C4-2B (cell line): ENCODE measurements at regions not wholly inside any gene's neighbourhood (a gene's known extent, or its start where the extent isn't known, plus 50 kb on each side); places are given as distances from the start of the nearest gene placed in this dataset.
"Not testable (repeated sequence)": the region's sequence is repeated elsewhere in the genome, so short reads cannot be mapped to it uniquely, and the experiment has no call there.

Experiments
- H3K27ac ChIP-seq: fragments of 450-650 bp; 2 replicates; pipeline ENCODE4 v1.5.1; 2017
- ZFX ChIP-seq: fragments of 450-650 bp; IDR thresholded peaks from 2 replicates; pipeline ENCODE4 v1.6.1; 2017
- TF ChIP-seq, protein P1 (sequence below): fragments of 450-650 bp; conservative IDR thresholded peaks from 2 replicates; pipeline ENCODE4 v1.5.1; 2017; ENCODE audit warnings: mild to moderate bottlenecking

DNA sequence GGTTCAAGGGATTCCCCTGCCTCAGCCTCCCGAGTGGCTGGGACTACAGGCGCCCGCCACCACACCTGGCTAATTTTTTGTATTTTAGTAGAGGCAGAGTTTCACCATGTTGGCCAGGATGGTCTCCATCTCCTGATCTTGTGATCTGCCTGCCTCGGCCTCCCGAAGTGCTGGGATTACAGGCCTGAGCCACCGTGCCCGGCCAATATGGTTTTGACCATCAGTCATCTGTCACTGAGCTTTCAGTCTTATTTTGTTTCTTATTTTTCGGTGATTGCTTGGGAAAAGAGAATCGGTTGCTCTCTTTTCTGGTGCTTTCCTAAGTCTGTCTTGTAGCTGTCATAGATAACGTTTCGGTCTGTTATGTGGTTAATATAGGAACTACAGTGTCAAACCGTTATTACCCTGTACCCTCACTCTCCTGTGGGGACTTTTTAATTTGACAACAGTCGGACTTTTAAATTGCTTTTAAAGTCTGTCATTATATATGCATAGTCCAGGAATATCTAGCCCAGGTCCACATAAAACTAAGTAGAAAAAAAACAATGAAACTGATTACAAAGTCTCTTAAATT is 453.4 kb downstream of the KCNJ18 start:
- TF ChIP-seq ZFX: no peak
- TF ChIP-seq, protein P1, sequence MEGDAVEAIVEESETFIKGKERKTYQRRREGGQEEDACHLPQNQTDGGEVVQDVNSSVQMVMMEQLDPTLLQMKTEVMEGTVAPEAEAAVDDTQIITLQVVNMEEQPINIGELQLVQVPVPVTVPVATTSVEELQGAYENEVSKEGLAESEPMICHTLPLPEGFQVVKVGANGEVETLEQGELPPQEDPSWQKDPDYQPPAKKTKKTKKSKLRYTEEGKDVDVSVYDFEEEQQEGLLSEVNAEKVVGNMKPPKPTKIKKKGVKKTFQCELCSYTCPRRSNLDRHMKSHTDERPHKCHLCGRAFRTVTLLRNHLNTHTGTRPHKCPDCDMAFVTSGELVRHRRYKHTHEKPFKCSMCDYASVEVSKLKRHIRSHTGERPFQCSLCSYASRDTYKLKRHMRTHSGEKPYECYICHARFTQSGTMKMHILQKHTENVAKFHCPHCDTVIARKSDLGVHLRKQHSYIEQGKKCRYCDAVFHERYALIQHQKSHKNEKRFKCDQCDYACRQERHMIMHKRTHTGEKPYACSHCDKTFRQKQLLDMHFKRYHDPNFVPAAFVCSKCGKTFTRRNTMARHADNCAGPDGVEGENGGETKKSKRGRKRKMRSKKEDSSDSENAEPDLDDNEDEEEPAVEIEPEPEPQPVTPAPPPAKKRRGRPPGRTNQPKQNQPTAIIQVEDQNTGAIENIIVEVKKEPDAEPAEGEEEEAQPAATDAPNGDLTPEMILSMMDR: no peak
- H3K27ac ChIP-seq: no peak overlapping the region

DNA sequence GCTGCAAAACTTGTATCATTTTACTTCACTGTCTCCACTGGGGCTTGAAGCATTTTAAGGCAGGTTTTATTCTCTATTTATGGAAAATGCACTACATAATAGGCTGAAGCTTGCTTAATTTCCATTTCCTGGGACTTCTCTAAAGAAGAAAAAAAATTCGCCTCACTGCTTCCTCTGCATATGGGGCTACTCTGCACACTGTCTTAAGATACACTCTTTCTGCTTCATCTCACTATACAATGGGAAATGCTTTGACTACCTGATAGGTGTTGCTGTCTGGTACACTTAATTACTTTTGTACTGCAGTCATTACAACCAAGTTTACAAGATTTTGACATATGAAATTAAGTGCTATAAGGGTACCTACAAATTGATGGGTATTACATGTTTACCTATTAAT is 466.0 kb downstream of the KCNJ18 start:
- H3K27ac ChIP-seq: no peak overlapping the region
- TF ChIP-seq ZFX: no peak
- TF ChIP-seq, protein P1: no peak

DNA sequence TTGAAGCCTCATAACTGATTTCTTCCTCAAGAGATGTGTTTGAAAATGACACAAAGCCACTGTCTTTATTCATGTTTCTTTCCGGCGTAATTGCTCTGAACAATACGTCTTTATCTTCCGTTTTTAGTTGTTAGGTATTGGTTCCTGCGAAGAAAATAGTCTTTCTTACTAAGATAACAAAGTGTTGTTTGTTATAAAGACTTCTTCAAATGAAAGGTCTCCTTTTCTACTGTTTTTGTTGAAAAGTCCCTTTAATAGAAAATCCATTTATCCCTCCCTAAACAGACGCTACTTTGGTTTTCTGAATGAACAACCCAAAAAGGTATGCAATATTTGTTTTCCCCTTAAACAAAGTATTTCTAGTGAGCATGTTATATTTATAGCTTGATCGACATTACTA is 469.1 kb downstream of the KCNJ18 start:
- no peak overlapping the region for H3K27ac ChIP-seq
- TF ChIP-seq, protein P1: no peak
- no peak for TF ChIP-seq ZFX

DNA sequence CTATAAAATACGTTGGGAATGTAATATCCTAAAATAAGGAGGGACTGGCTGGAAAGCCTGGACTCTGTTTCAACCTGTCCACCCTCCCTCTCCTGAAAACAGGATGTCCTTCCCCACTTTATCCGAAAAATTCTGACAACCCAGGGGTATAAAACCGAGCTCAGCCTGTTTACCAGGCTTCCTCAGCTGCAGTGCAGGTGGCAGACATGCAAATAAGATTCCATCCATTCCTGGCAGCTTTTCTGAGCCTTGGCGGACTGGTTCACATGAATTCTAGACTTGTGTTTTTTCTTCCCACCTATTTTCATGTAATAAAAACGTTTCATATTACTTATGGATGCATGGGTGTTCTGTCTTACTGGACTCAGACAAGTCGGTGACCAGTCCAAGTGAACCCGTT is 479.3 kb downstream of the KCNJ18 start:
- no peak overlapping the region for H3K27ac ChIP-seq
- TF ChIP-seq ZFX: no peak
- TF ChIP-seq, protein P1: no peak

DNA sequence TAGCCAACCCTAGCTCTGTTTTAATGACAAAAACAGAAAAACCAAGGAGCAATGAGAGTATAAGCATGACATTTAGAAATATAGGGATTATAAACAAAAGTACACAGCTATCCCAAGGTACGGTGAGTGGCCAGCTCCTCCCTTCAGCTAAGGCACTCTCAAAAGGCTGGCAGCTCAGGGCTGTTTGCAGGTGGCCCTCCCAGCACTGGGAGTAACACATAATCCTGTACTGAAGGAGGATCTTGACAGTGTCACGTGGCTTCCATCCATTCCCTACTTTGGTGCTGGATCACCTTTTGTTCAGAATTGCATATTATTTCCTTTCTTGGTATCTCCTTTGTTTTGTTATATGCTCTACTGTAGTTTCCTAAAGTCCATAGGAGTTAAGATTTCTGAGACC is 500.8 kb downstream of the KCNJ18 start:
- H3K27ac ChIP-seq: no peak overlapping the region
- TF ChIP-seq, protein P1: no peak
- TF ChIP-seq ZFX: no peak

DNA sequence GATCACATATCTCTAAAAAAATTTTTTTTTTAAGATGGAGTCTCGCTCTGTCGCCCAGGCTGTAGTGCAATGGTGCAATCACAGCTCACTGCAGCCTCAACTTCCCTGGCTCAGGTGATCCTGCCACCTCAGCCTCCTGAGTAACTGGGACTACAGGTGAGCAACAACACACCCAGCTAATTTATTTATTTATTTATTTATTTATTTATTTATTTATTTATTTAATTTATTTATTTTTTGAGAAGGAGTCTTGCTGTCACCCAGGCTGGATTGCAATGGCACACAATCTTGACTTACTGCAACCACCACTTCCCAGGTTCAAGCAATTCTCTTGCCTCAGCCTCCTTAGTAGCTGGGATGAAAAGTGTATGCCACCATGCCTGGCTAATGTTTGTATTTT is 507.9 kb downstream of the KCNJ18 start:
- H3K27ac ChIP-seq: not testable (repeated sequence)

DNA sequence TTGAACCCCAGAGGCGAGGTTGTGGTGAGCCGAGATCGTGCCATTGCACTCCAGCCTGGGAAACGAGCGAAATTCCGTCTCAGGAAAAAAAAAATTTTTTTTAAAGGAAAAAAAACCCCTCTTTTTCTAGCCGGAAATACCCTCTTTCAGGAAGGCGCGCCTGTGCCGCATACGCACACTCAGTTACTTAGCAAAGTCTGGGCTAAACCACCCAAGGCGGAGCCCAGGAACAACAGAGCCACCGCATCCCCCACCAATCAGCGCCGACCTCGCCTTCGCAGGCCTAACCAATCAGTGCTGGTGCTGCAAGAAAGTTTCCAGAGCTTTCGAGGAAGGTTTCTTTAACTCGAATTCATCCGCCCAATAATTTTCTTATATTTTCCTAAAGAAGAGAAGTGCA is 510.4 kb downstream of the KCNJ18 start:
- TF ChIP-seq, protein P1: no peak
- no peak for TF ChIP-seq ZFX
- H3K27ac ChIP-seq: no peak overlapping the region

DNA sequence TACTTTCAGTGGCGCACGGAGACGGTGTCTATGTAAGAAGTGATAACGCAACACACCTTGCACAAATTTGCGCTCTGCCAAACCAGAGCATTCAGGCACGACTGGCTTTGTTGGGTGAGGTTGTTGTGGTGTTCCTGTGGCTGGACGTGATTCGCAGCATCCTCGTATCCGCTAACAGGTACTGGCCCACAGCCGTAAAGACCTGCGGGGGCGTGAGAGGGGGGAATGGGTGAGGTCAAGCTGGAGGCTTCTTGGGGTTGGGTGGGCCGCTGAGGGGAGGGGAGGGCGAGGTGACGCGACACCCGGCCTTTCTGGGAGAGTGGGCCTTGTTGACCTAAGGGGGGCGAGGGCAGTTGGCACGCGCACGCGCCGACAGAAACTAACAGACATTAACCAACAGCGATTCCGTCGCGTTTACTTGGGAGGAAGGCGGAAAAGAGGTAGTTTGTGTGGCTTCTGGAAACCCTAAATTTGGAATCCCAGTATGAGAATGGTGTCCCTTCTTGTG is 510.9 kb downstream of the KCNJ18 start:
- no peak for TF ChIP-seq ZFX
- TF ChIP-seq, protein P1: no peak
- H3K27ac ChIP-seq: no peak overlapping the region

DNA sequence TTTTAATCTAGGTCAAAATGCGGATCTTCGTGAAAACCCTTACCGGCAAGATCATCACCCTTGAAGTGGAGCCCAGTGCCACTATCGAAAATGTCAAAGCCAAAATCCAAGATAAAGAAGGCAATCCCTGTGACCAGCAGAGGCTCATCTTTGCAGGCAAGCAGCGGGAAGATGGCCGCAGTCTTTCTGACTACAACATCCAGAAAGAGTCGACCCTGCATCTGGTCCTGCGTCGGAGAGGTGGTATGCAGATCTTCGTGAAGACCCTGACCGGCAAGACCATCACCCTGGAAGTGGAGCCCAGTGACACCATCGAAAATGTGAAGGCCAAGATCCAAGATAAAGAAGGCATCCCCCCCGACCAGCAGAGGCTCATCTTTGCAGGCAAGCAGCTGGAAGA is 511.8 kb downstream of the KCNJ18 start:
- not testable (repeated sequence) for H3K27ac ChIP-seq

DNA sequence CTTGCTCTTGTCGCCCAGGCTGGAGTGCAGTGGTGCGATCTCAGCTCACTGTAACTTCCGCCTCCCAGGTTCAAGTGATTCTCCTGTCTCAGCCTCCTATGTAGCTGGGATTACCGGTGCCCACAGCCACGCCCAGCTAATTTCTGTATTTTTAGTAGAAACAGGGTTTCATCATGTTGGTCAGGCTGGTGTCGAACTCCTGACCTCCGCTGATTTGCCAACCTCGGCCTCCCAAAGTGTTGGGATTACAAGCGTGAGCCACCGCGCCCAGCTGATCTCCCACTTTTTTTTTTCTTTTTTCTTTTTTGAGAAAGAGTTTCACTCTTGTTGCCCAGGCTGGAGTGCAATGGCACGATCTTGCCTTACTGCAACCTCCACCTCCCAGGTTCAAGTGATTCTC is 517.9 kb downstream of the KCNJ18 start:
- not testable (repeated sequence) for H3K27ac ChIP-seq

DNA sequence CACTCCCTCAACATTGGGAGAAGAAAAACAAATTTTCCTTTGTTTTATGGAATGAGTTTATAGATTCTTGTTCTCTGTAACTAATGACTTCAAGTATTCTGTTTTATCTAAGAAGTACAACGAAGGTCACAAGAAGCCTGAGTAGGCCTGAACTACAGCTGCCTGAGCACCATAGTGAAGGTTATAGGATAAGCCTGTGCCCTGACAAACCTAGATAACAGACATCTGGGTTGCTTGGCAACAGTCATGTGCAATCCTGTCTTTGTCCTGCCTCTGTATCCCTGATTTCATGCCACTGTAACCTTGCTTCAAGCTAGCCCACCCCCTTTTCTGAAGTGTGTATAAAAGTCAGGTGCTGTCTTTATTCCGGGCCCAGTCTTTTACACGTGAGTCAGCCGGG is 520.8 kb downstream of the KCNJ18 start:
- not testable (repeated sequence) for H3K27ac ChIP-seq
